ENCODE measurements at regions not wholly inside any gene's neighbourhood (a gene's known extent, or its start where the extent isn't known, plus 50 kb on each side); places are given as distances from the start of the nearest gene placed in this dataset.

DNA sequence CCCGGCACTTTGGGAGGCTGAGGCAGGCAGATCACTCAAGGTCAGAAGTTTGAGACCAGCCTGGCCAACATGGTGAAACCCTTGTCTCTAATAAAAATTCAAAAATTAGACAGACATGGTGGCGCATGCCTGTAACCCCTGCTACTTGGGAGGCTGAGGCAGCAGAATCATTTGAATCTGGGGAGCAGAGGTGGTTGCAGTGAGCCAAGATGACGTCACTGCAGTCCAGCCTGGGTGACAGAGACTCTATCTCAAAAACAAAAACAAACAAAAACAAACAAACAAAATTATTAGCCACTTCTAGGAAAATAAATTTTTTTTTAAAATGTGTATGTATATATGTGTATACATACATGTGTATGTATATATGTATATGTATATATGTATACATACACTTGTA, 320.3 kb upstream of the ADGRL4 start:
- H4K20me1 ChIP-seq (ENCODE audit: insufficient read depth, low read length), result no peaks in the 10 kb centered on the region
- no peaks in the 10 kb centered on the region for H3K36me3 ChIP-seq (replicated peaks in 1 of 2; ENCODE audit: control insufficient read depth in 1 of 2, insufficient read depth in 2 of 2, low read length in 2 of 2)
- POLR2A ChIA-PET, result no interaction called here
- no peaks in the 10 kb centered on the region for H3K27me3 ChIP-seq (ENCODE audit: control insufficient read depth in 1 of 2, insufficient read depth in 2 of 2, low read length in 2 of 2)
- H3K4me1 ChIP-seq (ENCODE audit: insufficient read depth, low read length), result no peaks in the 10 kb centered on the region
- BruUV-seq (replicated peaks), result no TSS peak
- WGBS (ENCODE audit: low lambda C conversion rate), result 33% methylated on average over 3 of the region's 3 CpGs
- DNase-seq (ENCODE audit: low spot score) (no peak), ATAC-seq (no peak), FAIRE-seq (no peak)
- TF ChIP-seq IRF2 (CRISPR knock-in tag; IDR thresholded peaks at IDR 0.05), result no peak
- TF ChIP-seq ZNF790 (CRISPR knock-in tag; IDR thresholded peaks at IDR 0.05; ENCODE audit: borderline replicate concordance), result no peak
- TF ChIP-seq CREB1 (IDR thresholded peaks at IDR 0.05), result peak; percentile 91
- no peak for TF ChIP-seq CREB1 (CRISPR knock-in tag; IDR thresholded peaks at IDR 0.05)
- TF ChIP-seq, protein P1, sequence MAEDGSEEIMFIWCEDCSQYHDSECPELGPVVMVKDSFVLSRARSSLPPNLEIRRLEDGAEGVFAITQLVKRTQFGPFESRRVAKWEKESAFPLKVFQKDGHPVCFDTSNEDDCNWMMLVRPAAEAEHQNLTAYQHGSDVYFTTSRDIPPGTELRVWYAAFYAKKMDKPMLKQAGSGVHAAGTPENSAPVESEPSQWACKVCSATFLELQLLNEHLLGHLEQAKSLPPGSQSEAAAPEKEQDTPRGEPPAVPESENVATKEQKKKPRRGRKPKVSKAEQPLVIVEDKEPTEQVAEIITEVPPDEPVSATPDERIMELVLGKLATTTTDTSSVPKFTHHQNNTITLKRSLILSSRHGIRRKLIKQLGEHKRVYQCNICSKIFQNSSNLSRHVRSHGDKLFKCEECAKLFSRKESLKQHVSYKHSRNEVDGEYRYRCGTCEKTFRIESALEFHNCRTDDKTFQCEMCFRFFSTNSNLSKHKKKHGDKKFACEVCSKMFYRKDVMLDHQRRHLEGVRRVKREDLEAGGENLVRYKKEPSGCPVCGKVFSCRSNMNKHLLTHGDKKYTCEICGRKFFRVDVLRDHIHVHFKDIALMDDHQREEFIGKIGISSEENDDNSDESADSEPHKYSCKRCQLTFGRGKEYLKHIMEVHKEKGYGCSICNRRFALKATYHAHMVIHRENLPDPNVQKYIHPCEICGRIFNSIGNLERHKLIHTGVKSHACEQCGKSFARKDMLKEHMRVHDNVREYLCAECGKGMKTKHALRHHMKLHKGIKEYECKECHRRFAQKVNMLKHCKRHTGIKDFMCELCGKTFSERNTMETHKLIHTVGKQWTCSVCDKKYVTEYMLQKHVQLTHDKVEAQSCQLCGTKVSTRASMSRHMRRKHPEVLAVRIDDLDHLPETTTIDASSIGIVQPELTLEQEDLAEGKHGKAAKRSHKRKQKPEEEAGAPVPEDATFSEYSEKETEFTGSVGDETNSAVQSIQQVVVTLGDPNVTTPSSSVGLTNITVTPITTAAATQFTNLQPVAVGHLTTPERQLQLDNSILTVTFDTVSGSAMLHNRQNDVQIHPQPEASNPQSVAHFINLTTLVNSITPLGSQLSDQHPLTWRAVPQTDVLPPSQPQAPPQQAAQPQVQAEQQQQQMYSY (CRISPR knock-in tag; IDR thresholded peaks at IDR 0.05), result no peak
- TF ChIP-seq ATF7 (IDR thresholded peaks at IDR 0.05), result peak; percentile 94
- no peak for TF ChIP-seq ATF7 (CRISPR knock-in tag; IDR thresholded peaks at IDR 0.05)
- no peak for TF ChIP-seq KDM5A (IDR thresholded peaks at IDR 0.05; ENCODE audit: borderline replicate concordance, low read length)
- TF ChIP-seq ZNF205 (CRISPR knock-in tag; IDR thresholded peaks at IDR 0.05), result no peak
- no peak for TF ChIP-seq ZNF878 (CRISPR knock-in tag; IDR thresholded peaks at IDR 0.05)
- TF ChIP-seq, protein P2, sequence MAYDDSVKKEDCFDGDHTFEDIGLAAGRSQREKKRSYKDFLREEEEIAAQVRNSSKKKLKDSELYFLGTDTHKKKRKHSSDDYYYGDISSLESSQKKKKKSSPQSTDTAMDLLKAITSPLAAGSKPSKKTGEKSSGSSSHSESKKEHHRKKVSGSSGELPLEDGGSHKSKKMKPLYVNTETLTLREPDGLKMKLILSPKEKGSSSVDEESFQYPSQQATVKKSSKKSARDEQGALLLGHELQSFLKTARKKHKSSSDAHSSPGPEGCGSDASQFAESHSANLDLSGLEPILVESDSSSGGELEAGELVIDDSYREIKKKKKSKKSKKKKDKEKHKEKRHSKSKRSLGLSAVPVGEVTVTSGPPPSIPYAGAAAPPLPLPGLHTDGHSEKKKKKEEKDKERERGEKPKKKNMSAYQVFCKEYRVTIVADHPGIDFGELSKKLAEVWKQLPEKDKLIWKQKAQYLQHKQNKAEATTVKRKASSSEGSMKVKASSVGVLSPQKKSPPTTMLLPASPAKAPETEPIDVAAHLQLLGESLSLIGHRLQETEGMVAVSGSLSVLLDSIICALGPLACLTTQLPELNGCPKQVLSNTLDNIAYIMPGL (CRISPR knock-in tag; IDR thresholded peaks at IDR 0.05; ENCODE audit: borderline replicate concordance in 1 of 2, low read depth in 1 of 2), result no peak
- TF ChIP-seq ZNF260 (CRISPR knock-in tag; IDR thresholded peaks at IDR 0.05; ENCODE audit: borderline replicate concordance, low read depth), result no peak
- no peak for TF ChIP-seq ZNF382 (CRISPR knock-in tag; IDR thresholded peaks at IDR 0.05; ENCODE audit: borderline replicate concordance)
- TF ChIP-seq TBX3 (IDR thresholded peaks at IDR 0.05; ENCODE audit: borderline replicate concordance), result no peak
- TF ChIP-seq ZNF264 (CRISPR knock-in tag; IDR thresholded peaks at IDR 0.05), result no peak
- no peak for TF ChIP-seq ZMYM3 (CRISPR knock-in tag; IDR thresholded peaks at IDR 0.05)
- no peak for TF ChIP-seq ZBTB1 (CRISPR knock-in tag; IDR thresholded peaks at IDR 0.05; ENCODE audit: borderline replicate concordance)
- TF ChIP-seq ZNF367 (CRISPR knock-in tag; IDR thresholded peaks at IDR 0.05; ENCODE audit: borderline replicate concordance), result no peak
- TF ChIP-seq, protein P3, sequence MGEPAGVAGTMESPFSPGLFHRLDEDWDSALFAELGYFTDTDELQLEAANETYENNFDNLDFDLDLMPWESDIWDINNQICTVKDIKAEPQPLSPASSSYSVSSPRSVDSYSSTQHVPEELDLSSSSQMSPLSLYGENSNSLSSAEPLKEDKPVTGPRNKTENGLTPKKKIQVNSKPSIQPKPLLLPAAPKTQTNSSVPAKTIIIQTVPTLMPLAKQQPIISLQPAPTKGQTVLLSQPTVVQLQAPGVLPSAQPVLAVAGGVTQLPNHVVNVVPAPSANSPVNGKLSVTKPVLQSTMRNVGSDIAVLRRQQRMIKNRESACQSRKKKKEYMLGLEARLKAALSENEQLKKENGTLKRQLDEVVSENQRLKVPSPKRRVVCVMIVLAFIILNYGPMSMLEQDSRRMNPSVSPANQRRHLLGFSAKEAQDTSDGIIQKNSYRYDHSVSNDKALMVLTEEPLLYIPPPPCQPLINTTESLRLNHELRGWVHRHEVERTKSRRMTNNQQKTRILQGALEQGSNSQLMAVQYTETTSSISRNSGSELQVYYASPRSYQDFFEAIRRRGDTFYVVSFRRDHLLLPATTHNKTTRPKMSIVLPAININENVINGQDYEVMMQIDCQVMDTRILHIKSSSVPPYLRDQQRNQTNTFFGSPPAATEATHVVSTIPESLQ (CRISPR knock-in tag; conservative IDR thresholded peaks at IDR 0.05), result no peak
- H3K4me2 ChIP-seq (ENCODE audit: low read depth, low read length), result no peak overlapping the region
- H3K79me2 ChIP-seq (ENCODE audit: insufficient read depth, low read length), result no peaks in the 10 kb centered on the region
- H3K9ac ChIP-seq (ENCODE audit: insufficient read depth, low read depth, low read length), result no peak overlapping the region
- no peak overlapping the region for H3K27ac ChIP-seq (ENCODE audit: extremely low read length, insufficient read depth, low read length)
- CTCF ChIA-PET (ENCODE audit: low intra/inter-chr PET ratio, low total read pairs), result no interaction called here
- no peak overlapping the region for H2AFZ ChIP-seq (ENCODE audit: low read length)
- in situ Hi-C loops (cut with HindIII; ENCODE audit: extremely low pct_ligation_motif_present, low pct_unique_long_range_greater_than_20kb), result no loop called here
- H3K9me3 ChIP-seq (ENCODE audit: low read length), result peaks cover 65% of the 10 kb centered on the region
- H3K4me3 ChIP-seq (replicated peaks in 1 of 3; ENCODE audit: insufficient read depth in 1 of 3, low read depth in 2 of 3, low read length in 3 of 3), result no peak overlapping the region
- intact Hi-C loops (cut with micrococcal nuclease; ENCODE audit: unreplicated experiment), result no loop called here

All from HepG2 (cell line).